ENCODE measurements at regions not wholly inside any gene's neighbourhood (a gene's known extent, or its start where the extent isn't known, plus 50 kb on each side); places are given as distances from the start of the nearest gene placed in this dataset.

GRCh38 chr2:16117021-16117700 is 176.8 kb downstream of the MYCN start:
- Histone ChIP-seq H3K4me1 (ENCODE audit: control insufficient read depth, insufficient read depth, low read length) (no peaks in the 10 kb centered on the region), H3K9me3 (ENCODE audit: control insufficient read depth, insufficient read depth, low read depth, low read length) (no peaks in the 10 kb centered on the region), H3K36me3 (ENCODE audit: control insufficient read depth in 2 of 2, insufficient read depth in 1 of 2, low read length in 2 of 2) (no peaks in the 10 kb centered on the region), H3K27ac (ENCODE audit: extremely low read depth, low read depth, low read length) (no peak overlapping the region), H3K4me3 (ENCODE audit: low read depth, low read length) (no peak overlapping the region)
- TF ChIP-seq ZNF140 (tag by site-specific recombination; IDR thresholded peaks at IDR 0.05) (no peak), ZNF248 (tag by site-specific recombination; IDR thresholded peaks at IDR 0.05) (no peak), RBAK (tag by site-specific recombination; IDR thresholded peaks at IDR 0.05) (no peak), ZFP3 (tag by site-specific recombination; IDR thresholded peaks at IDR 0.05; ENCODE audit: low read depth) (no peak), ZNF561 (tag by site-specific recombination; IDR thresholded peaks at IDR 0.05; ENCODE audit: borderline replicate concordance) (no peak), PRDM2 (tag by site-specific recombination; IDR thresholded peaks at IDR 0.05; ENCODE audit: borderline replicate concordance) (no peak), ZNF473 (tag by site-specific recombination; IDR thresholded peaks at IDR 0.05) (no peak)
- TF ChIP-seq, protein P1, sequence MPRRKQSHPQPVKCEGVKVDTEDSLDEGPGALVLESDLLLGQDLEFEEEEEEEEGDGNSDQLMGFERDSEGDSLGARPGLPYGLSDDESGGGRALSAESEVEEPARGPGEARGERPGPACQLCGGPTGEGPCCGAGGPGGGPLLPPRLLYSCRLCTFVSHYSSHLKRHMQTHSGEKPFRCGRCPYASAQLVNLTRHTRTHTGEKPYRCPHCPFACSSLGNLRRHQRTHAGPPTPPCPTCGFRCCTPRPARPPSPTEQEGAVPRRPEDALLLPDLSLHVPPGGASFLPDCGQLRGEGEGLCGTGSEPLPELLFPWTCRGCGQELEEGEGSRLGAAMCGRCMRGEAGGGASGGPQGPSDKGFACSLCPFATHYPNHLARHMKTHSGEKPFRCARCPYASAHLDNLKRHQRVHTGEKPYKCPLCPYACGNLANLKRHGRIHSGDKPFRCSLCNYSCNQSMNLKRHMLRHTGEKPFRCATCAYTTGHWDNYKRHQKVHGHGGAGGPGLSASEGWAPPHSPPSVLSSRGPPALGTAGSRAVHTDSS (tag by site-specific recombination; IDR thresholded peaks at IDR 0.05): no peak
- CTCF ChIA-PET: no interaction called here
- POLR2A ChIA-PET: no interaction called here

DNA sequence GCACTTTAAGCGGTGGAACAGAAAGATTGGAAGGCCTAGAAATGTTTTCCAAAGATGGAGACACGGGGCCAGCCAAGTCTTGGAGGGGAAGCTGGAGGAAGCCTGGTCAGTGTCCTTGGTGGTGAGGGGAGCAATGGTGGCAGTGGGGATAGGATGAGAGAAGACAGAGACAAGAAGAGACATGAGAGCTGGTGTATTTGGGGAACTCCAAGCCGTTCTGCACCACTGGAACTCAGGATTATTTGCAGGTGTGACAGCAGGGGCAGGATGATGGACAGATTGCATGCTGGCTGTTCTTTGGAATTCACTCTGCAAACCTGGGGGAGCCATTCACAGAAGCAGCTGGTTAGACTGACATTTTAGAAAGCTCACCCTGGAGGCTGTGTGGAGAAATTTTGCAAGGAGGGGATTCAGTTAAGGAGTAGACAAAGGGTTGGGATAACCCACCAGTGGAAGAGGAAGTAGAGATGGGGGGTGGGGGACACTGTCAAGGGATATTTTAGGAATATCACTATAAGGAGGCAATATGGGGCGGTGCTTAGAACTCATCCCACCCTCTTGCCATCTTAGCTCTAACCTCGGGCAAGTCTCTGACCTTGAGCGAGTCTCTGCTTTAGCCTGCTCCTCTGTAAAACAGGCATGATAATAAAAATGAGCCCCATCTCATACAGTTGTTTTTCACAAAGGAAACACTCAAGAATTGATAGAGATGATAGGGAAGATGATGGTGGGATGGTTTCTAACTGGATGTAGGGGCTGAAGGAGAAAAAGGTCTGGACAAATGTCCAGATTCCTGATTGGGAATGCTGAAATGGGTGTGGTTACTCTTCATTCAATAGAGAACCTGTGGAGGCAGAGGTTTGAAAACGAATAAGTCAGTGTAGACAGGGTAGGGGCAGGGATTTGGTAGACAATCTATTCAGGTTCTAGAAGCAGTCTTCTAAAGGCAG is 175.8 kb downstream of the MYCN start:
- CTCF ChIA-PET: no interaction called here
- H3K27ac ChIP-seq (ENCODE audit: extremely low read depth, low read depth, low read length): no peak overlapping the region
- no peaks in the 10 kb centered on the region for H3K36me3 ChIP-seq (ENCODE audit: control insufficient read depth in 2 of 2, insufficient read depth in 1 of 2, low read length in 2 of 2)
- H3K4me3 ChIP-seq (ENCODE audit: low read depth, low read length): no peak overlapping the region
- POLR2A ChIA-PET: no interaction called here
- no peaks in the 10 kb centered on the region for H3K9me3 ChIP-seq (ENCODE audit: control insufficient read depth, insufficient read depth, low read depth, low read length)
- H3K4me1 ChIP-seq (ENCODE audit: control insufficient read depth, insufficient read depth, low read length): no peaks in the 10 kb centered on the region
- TF ChIP-seq MEIS1 (CRISPR knock-in tag; IDR thresholded peaks at IDR 0.05; ENCODE audit: borderline replicate concordance) (no peak), ZNF423 (tag by site-specific recombination; IDR thresholded peaks at IDR 0.05) (no peak), ZNF10 (tag by site-specific recombination; IDR thresholded peaks at IDR 0.05) (no peak), SETDB1 (IDR thresholded peaks at IDR 0.05; ENCODE audit: insufficient read length, low read length) (no peak), ZNF600 (tag by site-specific recombination; IDR thresholded peaks at IDR 0.05) (no peak), MZF1 (tag by site-specific recombination; IDR thresholded peaks at IDR 0.05; ENCODE audit: borderline replicate concordance) (no peak), SP2 (tag by site-specific recombination; IDR thresholded peaks at IDR 0.05) (no peak), PRDM10 (tag by site-specific recombination; IDR thresholded peaks at IDR 0.05) (no peak), YY2 (tag by site-specific recombination; IDR thresholded peaks at IDR 0.05) (no peak), ZNF362 (tag by site-specific recombination; IDR thresholded peaks at IDR 0.05) (no peak)
- TF ChIP-seq, protein P2, sequence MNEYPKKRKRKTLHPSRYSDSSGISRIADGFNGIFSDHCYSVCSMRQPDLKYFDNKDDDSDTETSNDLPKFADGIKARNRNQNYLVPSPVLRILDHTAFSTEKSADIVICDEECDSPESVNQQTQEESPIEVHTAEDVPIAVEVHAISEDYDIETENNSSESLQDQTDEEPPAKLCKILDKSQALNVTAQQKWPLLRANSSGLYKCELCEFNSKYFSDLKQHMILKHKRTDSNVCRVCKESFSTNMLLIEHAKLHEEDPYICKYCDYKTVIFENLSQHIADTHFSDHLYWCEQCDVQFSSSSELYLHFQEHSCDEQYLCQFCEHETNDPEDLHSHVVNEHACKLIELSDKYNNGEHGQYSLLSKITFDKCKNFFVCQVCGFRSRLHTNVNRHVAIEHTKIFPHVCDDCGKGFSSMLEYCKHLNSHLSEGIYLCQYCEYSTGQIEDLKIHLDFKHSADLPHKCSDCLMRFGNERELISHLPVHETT (tag by site-specific recombination; IDR thresholded peaks at IDR 0.05): no peak
